ENCODE measurements at regions not wholly inside any gene's neighbourhood (a gene's known extent, or its start where the extent isn't known, plus 50 kb on each side); places are given as distances from the start of the nearest gene placed in this dataset.
"Not testable (repeated sequence)": the region's sequence is repeated elsewhere in the genome, so short reads cannot be mapped to it uniquely, and the experiment has no call there.

- no peak for DNase-seq
These were observed 280.1 kb upstream of the MBL2 start for GRCh38 chr10:53052521-53053164.

GRCh38 chr10:53045315-53045714 lies 272.7 kb upstream of the MBL2 start:
- DNase-seq = no peak

- DNase-seq = not testable (repeated sequence)
These were observed 263.2 kb upstream of the MBL2 start for GRCh38 chr10:53035823-53036222.

- no peak for DNase-seq
These were observed 260.8 kb upstream of the MBL2 start for GRCh38 chr10:53033396-53033795.

GRCh38 chr10:53029872-53030849 lies 257.6 kb upstream of the MBL2 start:
- not testable (repeated sequence) for DNase-seq

GRCh38 chr10:53029449-53029848 lies 256.9 kb upstream of the MBL2 start:
- no peak for DNase-seq

GRCh38 chr10:53025765-53026164 lies 253.2 kb upstream of the MBL2 start:
- not testable (repeated sequence) for DNase-seq

- DNase-seq = no peak
These were observed 252.7 kb upstream of the MBL2 start for GRCh38 chr10:53025172-53025711.

GRCh38 chr10:53023411-53023810 lies 250.8 kb upstream of the MBL2 start:
- DNase-seq = no peak

GRCh38 chr10:53022611-53023088 lies 250.1 kb upstream of the MBL2 start:
- DNase-seq = no peak

- DNase-seq = no peak
These were observed 240.7 kb upstream of the MBL2 start for GRCh38 chr10:53013201-53013810.

GRCh38 chr10:53009961-53010907 lies 237.7 kb upstream of the MBL2 start:
- no peak for DNase-seq

- DNase-seq = no peak
These were observed 234.9 kb upstream of the MBL2 start for GRCh38 chr10:53007527-53007842.

GRCh38 chr10:53006663-53007526 lies 234.3 kb upstream of the MBL2 start:
- DNase-seq = no peak

GRCh38 chr10:53005612-53006345 lies 233.2 kb upstream of the MBL2 start:
- no peak for DNase-seq

- no peak for DNase-seq
These were observed 230.5 kb upstream of the MBL2 start for GRCh38 chr10:53003094-53003493.

- no peak for DNase-seq
These were observed 227.1 kb upstream of the MBL2 start for GRCh38 chr10:52999681-53000080.

- DNase-seq = no peak
These were observed 226.7 kb upstream of the MBL2 start for GRCh38 chr10:52999258-52999657.

- no peak for DNase-seq
These were observed 224.4 kb upstream of the MBL2 start for GRCh38 chr10:52997007-52997406.

- no peak for DNase-seq
These were observed 221.8 kb upstream of the MBL2 start for GRCh38 chr10:52994370-52994769.

GRCh38 chr10:52993109-52993508 lies 220.5 kb upstream of the MBL2 start:
- DNase-seq = no peak
